ENCODE measurements at regions not wholly inside any gene's neighbourhood (a gene's known extent, or its start where the extent isn't known, plus 50 kb on each side); places are given as distances from the start of the nearest gene placed in this dataset.

- no peak for DNase-seq (ENCODE audit: extremely low read depth, low read depth)
These were observed 797.9 kb downstream of the TLE4 start for GRCh38 chr9:80369641-80370040.

- DNase-seq (ENCODE audit: extremely low read depth, low read depth): no peak
These were observed 794.9 kb downstream of the TLE4 start for GRCh38 chr9:80366626-80367025.

GRCh38 chr9:80359941-80360881, 788.4 kb downstream of the TLE4 start:
- DNase-seq (ENCODE audit: extremely low read depth, low read depth): no peak

GRCh38 chr9:80359291-80359690, 787.5 kb downstream of the TLE4 start:
- no peak for DNase-seq (ENCODE audit: extremely low read depth, low read depth)

- no peak for DNase-seq (ENCODE audit: extremely low read depth, low read depth)
These were observed 781.2 kb downstream of the TLE4 start for GRCh38 chr9:80352967-80353366.

GRCh38 chr9:80351612-80352011, 779.8 kb downstream of the TLE4 start:
- no peak for DNase-seq (ENCODE audit: extremely low read depth, low read depth)

- no peak for DNase-seq (ENCODE audit: extremely low read depth, low read depth)
These were observed 754.3 kb downstream of the TLE4 start for GRCh38 chr9:80326105-80326504.

- no peak for DNase-seq (ENCODE audit: extremely low read depth, low read depth)
These were observed 749.2 kb downstream of the TLE4 start for GRCh38 chr9:80320916-80321315.

- no peak for DNase-seq (ENCODE audit: extremely low read depth, low read depth)
These were observed 748.7 kb downstream of the TLE4 start for GRCh38 chr9:80320480-80320879.

GRCh38 chr9:80305136-80305535, 733.4 kb downstream of the TLE4 start:
- no peak for DNase-seq (ENCODE audit: extremely low read depth, low read depth)

GRCh38 chr9:80294955-80295354, 723.2 kb downstream of the TLE4 start:
- DNase-seq (ENCODE audit: extremely low read depth, low read depth): no peak

- no peak for DNase-seq (ENCODE audit: extremely low read depth, low read depth)
These were observed 722.6 kb downstream of the TLE4 start for GRCh38 chr9:80294318-80294717.

GRCh38 chr9:80292231-80292630, 720.5 kb downstream of the TLE4 start:
- no peak for DNase-seq (ENCODE audit: extremely low read depth, low read depth)

- DNase-seq (ENCODE audit: extremely low read depth, low read depth): no peak
These were observed 713.6 kb downstream of the TLE4 start for GRCh38 chr9:80285326-80285725.

GRCh38 chr9:80282766-80283165, 711.0 kb downstream of the TLE4 start:
- no peak for DNase-seq (ENCODE audit: extremely low read depth, low read depth)

- no peak for DNase-seq (ENCODE audit: extremely low read depth, low read depth)
These were observed 687.3 kb downstream of the TLE4 start for GRCh38 chr9:80259079-80259478.

- DNase-seq (ENCODE audit: extremely low read depth, low read depth): no peak
These were observed 680.0 kb downstream of the TLE4 start for GRCh38 chr9:80251778-80252177.

- DNase-seq (ENCODE audit: extremely low read depth, low read depth): no peak
These were observed 670.3 kb downstream of the TLE4 start for GRCh38 chr9:80242022-80242421.

GRCh38 chr9:80235752-80236151, 664.0 kb downstream of the TLE4 start:
- DNase-seq (ENCODE audit: extremely low read depth, low read depth): no peak

- DNase-seq (ENCODE audit: extremely low read depth, low read depth): no peak
These were observed 662.1 kb downstream of the TLE4 start for GRCh38 chr9:80233906-80234305.

- DNase-seq (ENCODE audit: extremely low read depth, low read depth): no peak
These were observed 661.5 kb downstream of the TLE4 start for GRCh38 chr9:80233102-80233843.
